HG02763 (cell line): ENCODE measurements at regions not wholly inside any gene's neighbourhood (a gene's known extent, or its start where the extent isn't known, plus 50 kb on each side); places are given as distances from the start of the nearest gene placed in this dataset.
"Not testable (repeated sequence)": the region's sequence is repeated elsewhere in the genome, so short reads cannot be mapped to it uniquely, and the experiment has no call there.

Source experiments
- ATAC-seq: cut with Tn5 transposase; IDR thresholded peaks from one replicate; pipeline ENCODE4 v1.9.1; 2021; ENCODE audit warnings: mild to moderate bottlenecking, moderate library complexity; ENCODE audit not compliant: unreplicated experiment

GRCh38 chr5:158607088-158607487, 492.6 kb downstream of the EBF1 start:
- no peak for ATAC-seq

GRCh38 chr5:158606233-158606632, 493.5 kb downstream of the EBF1 start:
- ATAC-seq = no peak

- no peak for ATAC-seq
Observed at GRCh38 chr5:158602981-158603380, 496.7 kb downstream of the EBF1 start.

- no peak for ATAC-seq
Observed at GRCh38 chr5:158601118-158601517, 498.6 kb downstream of the EBF1 start.

GRCh38 chr5:158600679-158601078, 499.0 kb downstream of the EBF1 start:
- no peak for ATAC-seq

- no peak for ATAC-seq
Observed at GRCh38 chr5:158599157-158599556, 500.6 kb downstream of the EBF1 start.

GRCh38 chr5:158594595-158595242, 505.0 kb downstream of the EBF1 start:
- no peak for ATAC-seq

- no peak for ATAC-seq
Observed at GRCh38 chr5:158593925-158594324, 505.8 kb downstream of the EBF1 start.

- ATAC-seq = no peak
Observed at GRCh38 chr5:158591301-158591863, 508.3 kb downstream of the EBF1 start.

- no peak for ATAC-seq
Observed at GRCh38 chr5:158590746-158591300, 508.9 kb downstream of the EBF1 start.

- no peak for ATAC-seq
Observed at GRCh38 chr5:158589939-158590338, 509.8 kb downstream of the EBF1 start.

GRCh38 chr5:158588617-158589016, 511.1 kb downstream of the EBF1 start:
- ATAC-seq = no peak

- ATAC-seq = no peak
Observed at GRCh38 chr5:158586054-158586453, 513.7 kb downstream of the EBF1 start.

GRCh38 chr5:158582669-158583068, 517.0 kb downstream of the EBF1 start:
- not testable (repeated sequence) for ATAC-seq

GRCh38 chr5:158573829-158574228, 525.9 kb downstream of the EBF1 start:
- ATAC-seq = no peak

- ATAC-seq = no peak
Observed at GRCh38 chr5:158570502-158570901, 529.2 kb downstream of the EBF1 start.

- ATAC-seq = no peak
Observed at GRCh38 chr5:158569534-158569933, 530.2 kb downstream of the EBF1 start.

- ATAC-seq = no peak
Observed at GRCh38 chr5:158565017-158565789, 534.5 kb downstream of the EBF1 start.

- no peak for ATAC-seq
Observed at GRCh38 chr5:158563760-158564390, 535.8 kb downstream of the EBF1 start.

- ATAC-seq = no peak
Observed at GRCh38 chr5:158561562-158562190, 538.0 kb downstream of the EBF1 start.

GRCh38 chr5:158560170-158560569, 539.5 kb downstream of the EBF1 start:
- peak; percentile 91 for ATAC-seq
